Memory B cell (primary cell): ENCODE measurements at regions not wholly inside any gene's neighbourhood (a gene's known extent, or its start where the extent isn't known, plus 50 kb on each side); places are given as distances from the start of the nearest gene placed in this dataset.

Experiments
- ATAC-seq: fragments of 150-1000 bp; cut with Tn5 transposase; 2 replicates; pipeline ENCODE4 v1.10.0; 2021; ENCODE audit warnings: low read depth, mild to moderate bottlenecking, moderate library complexity
- DNase-seq, 2 donors: peaks; one replicate each; pipeline ENCODE4 v3.0.0; 2022; ENCODE audit warnings: low spot score in 2 of 2
- H3K27ac Mint-ChIP-seq: one replicate; pipeline ENCODE4 v1.8.0; 2022; ENCODE audit warnings: mild to moderate bottlenecking, moderate library complexity, mixed read lengths
- H3K27me3 Mint-ChIP-seq: one replicate; pipeline ENCODE4 v1.8.0; 2022; ENCODE audit warnings: mixed read lengths
- H3K36me3 Mint-ChIP-seq: one replicate; pipeline ENCODE4 v1.8.0; 2022; ENCODE audit warnings: mild to moderate bottlenecking, mixed read lengths
- H3K4me1 Mint-ChIP-seq: one replicate; pipeline ENCODE4 v1.8.0; 2022; ENCODE audit warnings: mixed read lengths
- H3K4me3 Mint-ChIP-seq: one replicate; pipeline ENCODE4 v1.8.0; 2022; ENCODE audit warnings: mild to moderate bottlenecking, moderate library complexity, mixed read lengths
- H3K9me3 Mint-ChIP-seq: one replicate; pipeline ENCODE4 v1.8.0; 2022; ENCODE audit warnings: mixed read lengths

- Mint-ChIP-seq H3K27ac (no peak overlapping the region), H3K36me3 (no peaks in the 10 kb centered on the region), H3K27me3 (peaks cover 16% of the 10 kb centered on the region), H3K4me3 (no peak overlapping the region), H3K9me3 (peaks cover 2% of the 10 kb centered on the region), H3K4me1 (peaks cover 5% of the 10 kb centered on the region)
- ATAC-seq = no peak
- DNase-seq = no peak
These were observed 315.5 kb upstream of the ARID1B start for GRCh38 chr6:156461647-156462046.

DNA sequence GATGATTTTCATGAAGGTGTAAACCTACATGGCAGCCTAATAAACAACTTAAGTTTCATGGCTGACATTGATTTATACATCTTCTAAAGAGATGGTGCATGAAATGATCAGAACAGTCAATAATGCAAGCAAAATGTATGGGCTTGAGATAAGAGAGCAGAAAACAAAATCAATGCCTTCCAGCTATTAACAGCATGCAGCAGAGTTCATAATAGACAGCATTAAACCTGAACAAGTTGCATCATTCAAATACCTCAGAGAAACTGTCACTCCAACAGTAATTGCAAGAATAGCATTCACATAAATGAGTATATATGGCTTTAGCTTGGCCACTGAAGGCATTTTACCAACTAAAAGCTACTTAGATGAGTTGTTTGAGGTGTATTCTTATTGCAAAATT lies 319.6 kb upstream of the ARID1B start:
- ATAC-seq = no peak
- Mint-ChIP-seq H3K4me1 (peaks cover 2% of the 10 kb centered on the region), H3K9me3 (no peaks in the 10 kb centered on the region), H3K27ac (no peak overlapping the region), H3K27me3 (peaks cover 8% of the 10 kb centered on the region), H3K36me3 (peaks cover 2% of the 10 kb centered on the region), H3K4me3 (no peak overlapping the region)
- no peak for DNase-seq

DNA sequence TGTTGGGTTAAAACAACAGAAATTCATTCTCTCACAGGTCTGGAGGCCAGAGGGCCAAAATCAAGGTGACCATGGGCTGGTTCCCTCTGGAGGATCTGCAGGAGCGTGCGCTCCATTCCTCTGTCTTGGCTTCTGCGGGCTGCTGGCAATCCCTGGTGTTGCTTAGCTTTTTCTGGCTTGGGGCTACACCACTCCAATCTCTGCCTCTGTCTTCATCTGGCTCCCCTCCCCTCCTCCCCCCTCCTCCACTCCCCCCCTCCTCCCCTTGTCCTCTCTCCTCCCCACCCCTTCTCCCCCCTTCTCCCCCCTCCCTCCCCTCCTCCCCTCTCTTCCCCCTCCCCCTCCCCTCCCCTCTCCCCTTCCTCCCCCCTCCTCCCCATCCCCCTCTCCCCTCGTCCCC lies 321.3 kb upstream of the ARID1B start:
- DNase-seq (no peak), ATAC-seq (no peak)
- H3K4me3 Mint-ChIP-seq = no peak overlapping the region
- H3K27me3 Mint-ChIP-seq = peaks cover 4% of the 10 kb centered on the region
- no peak overlapping the region for H3K27ac Mint-ChIP-seq
- H3K4me1 Mint-ChIP-seq = peaks cover 2% of the 10 kb centered on the region
- H3K9me3 Mint-ChIP-seq = no peaks in the 10 kb centered on the region
- H3K36me3 Mint-ChIP-seq = peaks cover 2% of the 10 kb centered on the region

DNA sequence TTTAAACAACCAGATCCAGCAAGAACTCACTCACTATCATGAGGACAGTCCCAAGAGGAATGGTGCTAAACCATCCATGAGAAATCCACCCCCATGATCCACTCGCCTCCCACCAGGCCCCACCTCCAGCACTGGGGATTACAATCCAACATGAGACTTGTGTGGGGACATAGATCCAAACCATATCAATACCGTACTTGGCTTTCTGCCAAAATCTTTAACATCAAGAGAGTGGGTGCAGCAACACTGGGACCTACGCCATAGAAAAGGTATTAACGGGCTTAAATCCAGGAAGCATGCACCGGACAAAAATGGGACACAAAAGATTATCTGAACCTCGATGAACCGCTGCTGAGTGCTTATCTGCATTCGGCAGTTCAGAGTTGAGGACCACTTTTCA lies 322.3 kb upstream of the ARID1B start:
- H3K36me3 Mint-ChIP-seq = peaks cover 2% of the 10 kb centered on the region

DNA sequence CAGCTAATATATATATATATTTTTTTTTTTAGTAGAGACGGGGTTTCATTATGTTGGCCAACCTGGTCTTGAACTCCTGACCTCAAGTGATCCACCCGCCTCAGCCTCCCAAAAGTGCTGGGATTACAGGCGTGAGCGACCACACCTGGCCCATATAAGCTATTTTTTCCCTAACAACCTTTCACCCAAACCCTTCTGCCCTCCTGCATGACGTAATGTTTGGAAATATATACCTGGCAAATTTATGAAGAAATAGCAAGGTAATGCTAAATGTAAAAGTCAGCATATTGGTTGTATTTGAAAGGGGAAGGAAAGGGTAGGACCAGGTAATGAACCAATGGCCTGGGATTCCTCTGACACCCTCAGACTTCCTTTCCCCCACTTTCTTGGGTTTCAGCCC lies 325.5 kb upstream of the ARID1B start:
- H3K4me1 Mint-ChIP-seq = peaks cover 6% of the 10 kb centered on the region
- DNase-seq = no peak
- no peak for ATAC-seq
- no peak overlapping the region for H3K27ac Mint-ChIP-seq
- no peaks in the 10 kb centered on the region for H3K9me3 Mint-ChIP-seq
- peaks cover 2% of the 10 kb centered on the region for H3K36me3 Mint-ChIP-seq
- H3K27me3 Mint-ChIP-seq = peaks cover 4% of the 10 kb centered on the region
- no peak overlapping the region for H3K4me3 Mint-ChIP-seq

More for the DNA sequence above, 322.3 kb upstream of the ARID1B start:
- Mint-ChIP-seq H3K4me1 (peaks cover 6% of the 10 kb centered on the region), H3K4me3 (no peak overlapping the region), H3K27ac (no peak overlapping the region), H3K27me3 (peaks cover 4% of the 10 kb centered on the region), H3K9me3 (no peaks in the 10 kb centered on the region)
- ATAC-seq = no peak
- DNase-seq = no peak

GRCh38 chr6:156451088-156451487 lies 326.1 kb upstream of the ARID1B start:
- no peaks in the 10 kb centered on the region for H3K9me3 Mint-ChIP-seq
- no peak for DNase-seq
- peaks cover 6% of the 10 kb centered on the region for H3K4me1 Mint-ChIP-seq
- no peak for ATAC-seq
- H3K27me3 Mint-ChIP-seq = peaks cover 4% of the 10 kb centered on the region
- H3K36me3 Mint-ChIP-seq = peaks cover 2% of the 10 kb centered on the region
- no peak overlapping the region for H3K27ac Mint-ChIP-seq
- no peak overlapping the region for H3K4me3 Mint-ChIP-seq

- H3K27me3 Mint-ChIP-seq = peaks cover 4% of the 10 kb centered on the region
- no peak for ATAC-seq
- no peak overlapping the region for H3K4me3 Mint-ChIP-seq
- H3K4me1 Mint-ChIP-seq = peaks cover 6% of the 10 kb centered on the region
- H3K27ac Mint-ChIP-seq = no peak overlapping the region
- H3K9me3 Mint-ChIP-seq = no peaks in the 10 kb centered on the region
- no peak for DNase-seq
- peaks cover 2% of the 10 kb centered on the region for H3K36me3 Mint-ChIP-seq
These were observed 326.8 kb upstream of the ARID1B start for GRCh38 chr6:156450421-156450820.

- H3K27me3 Mint-ChIP-seq = peaks cover 6% of the 10 kb centered on the region
- no peak for DNase-seq
- no peak for ATAC-seq
- H3K36me3 Mint-ChIP-seq = peaks cover 2% of the 10 kb centered on the region
- peaks cover 4% of the 10 kb centered on the region for H3K4me1 Mint-ChIP-seq
- H3K9me3 Mint-ChIP-seq = peaks cover 1% of the 10 kb centered on the region
- H3K4me3 Mint-ChIP-seq = no peak overlapping the region
- H3K27ac Mint-ChIP-seq = no peak overlapping the region
These were observed 327.6 kb upstream of the ARID1B start for GRCh38 chr6:156449569-156449968.

- Mint-ChIP-seq H3K27ac (no peak overlapping the region), H3K4me3 (no peak overlapping the region), H3K9me3 (peaks cover 1% of the 10 kb centered on the region), H3K27me3 (peaks cover 7% of the 10 kb centered on the region), H3K4me1 (peaks cover 3% of the 10 kb centered on the region), H3K36me3 (peaks cover 1% of the 10 kb centered on the region)
- ATAC-seq (no peak), DNase-seq (no peak)
These were observed 328.1 kb upstream of the ARID1B start for GRCh38 chr6:156449128-156449527.

DNA sequence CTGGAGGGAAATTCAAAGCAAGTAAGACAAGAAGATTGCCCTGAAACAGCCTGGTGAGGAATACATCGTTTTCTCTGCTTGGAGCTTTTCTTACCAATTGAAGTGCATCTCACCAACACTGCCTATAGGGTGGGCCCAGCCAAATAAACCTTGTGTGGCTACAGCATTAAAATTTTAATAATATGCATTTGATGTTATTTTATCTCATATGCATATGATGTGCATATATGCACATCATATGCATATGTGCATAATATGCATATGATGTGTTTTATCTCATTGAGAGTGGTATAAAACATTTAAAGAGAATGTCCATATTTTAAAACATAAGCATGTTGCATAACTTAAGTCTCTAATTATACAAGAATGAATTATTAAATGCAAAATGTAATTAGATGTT lies 328.6 kb upstream of the ARID1B start:
- Mint-ChIP-seq H3K36me3 (no peaks in the 10 kb centered on the region), H3K4me1 (peaks cover 3% of the 10 kb centered on the region)
- no peak for ATAC-seq

DNA sequence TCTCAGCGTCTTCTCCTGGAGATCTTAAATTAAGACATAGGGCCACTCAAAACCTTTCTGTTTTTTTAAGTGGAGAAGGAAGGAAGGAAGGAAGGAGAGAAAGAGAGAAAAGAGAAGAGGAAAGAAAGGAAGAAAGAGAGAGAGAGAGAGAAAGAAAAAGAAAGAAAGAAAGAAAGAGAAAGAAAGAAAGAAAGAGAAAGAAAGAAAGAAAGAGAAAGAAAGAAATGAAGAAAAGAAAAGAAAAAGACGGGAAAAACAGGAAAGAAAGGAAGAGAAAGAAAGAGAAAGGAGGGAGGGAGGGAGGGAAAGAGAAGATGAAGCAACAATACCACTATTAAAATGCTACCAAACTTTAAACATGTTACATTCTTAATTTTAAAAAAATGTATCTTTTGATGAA lies 336.5 kb upstream of the ARID1B start:
- no peak overlapping the region for H3K4me3 Mint-ChIP-seq
- H3K9me3 Mint-ChIP-seq = peaks cover 3% of the 10 kb centered on the region
- no peaks in the 10 kb centered on the region for H3K4me1 Mint-ChIP-seq
- DNase-seq (no peak), ATAC-seq (no peak)
- H3K36me3 Mint-ChIP-seq = peaks cover 4% of the 10 kb centered on the region
- H3K27ac Mint-ChIP-seq = no peak overlapping the region
- H3K27me3 Mint-ChIP-seq = peaks cover 6% of the 10 kb centered on the region

More for the DNA sequence above, 328.6 kb upstream of the ARID1B start:
- no peak overlapping the region for H3K27ac Mint-ChIP-seq
- no peak overlapping the region for H3K4me3 Mint-ChIP-seq
- peaks cover 1% of the 10 kb centered on the region for H3K9me3 Mint-ChIP-seq
- no peak for DNase-seq
- H3K27me3 Mint-ChIP-seq = peaks cover 5% of the 10 kb centered on the region

- ATAC-seq (no peak), DNase-seq (no peak)
- Mint-ChIP-seq H3K4me1 (no peaks in the 10 kb centered on the region), H3K9me3 (peaks cover 1% of the 10 kb centered on the region), H3K27ac (no peak overlapping the region), H3K36me3 (peaks cover 4% of the 10 kb centered on the region), H3K4me3 (no peak overlapping the region), H3K27me3 (peaks cover 1% of the 10 kb centered on the region)
These were observed 338.7 kb upstream of the ARID1B start for GRCh38 chr6:156438350-156438923.

DNA sequence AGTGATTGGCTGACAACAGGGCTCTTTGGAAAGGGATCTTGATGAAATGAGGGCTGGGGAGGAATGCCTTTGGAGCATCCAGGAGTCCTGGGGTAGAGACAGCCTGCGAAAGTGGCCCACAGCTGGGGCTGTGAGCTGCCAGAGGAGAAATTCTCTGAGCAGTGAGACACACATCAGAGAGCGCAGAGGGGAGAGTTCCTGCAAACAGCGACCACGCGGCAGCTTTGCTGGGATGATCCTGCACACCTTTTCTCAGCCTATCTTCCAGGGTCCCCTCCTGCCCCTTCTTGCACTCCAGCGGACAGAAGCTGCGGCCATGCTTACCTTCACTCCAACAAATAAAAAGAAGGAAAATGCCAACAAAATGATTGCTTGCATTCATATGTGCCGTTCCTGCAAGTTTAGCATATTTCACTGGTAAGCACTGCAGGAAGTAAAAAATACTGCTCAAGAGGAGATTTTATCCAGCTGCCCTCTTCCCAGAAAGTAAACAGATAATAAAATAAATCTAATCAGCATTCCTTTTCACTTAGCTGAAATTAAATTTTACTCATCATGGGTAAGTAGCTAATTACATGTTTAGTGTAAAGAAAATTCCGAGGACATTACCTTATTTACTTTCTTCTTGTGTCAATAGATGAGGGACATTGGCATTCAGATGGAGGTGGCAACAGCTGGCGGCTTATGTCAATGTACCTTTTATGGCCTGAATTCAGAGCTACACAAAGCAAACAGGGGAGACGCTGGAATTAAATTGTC lies 339.9 kb upstream of the ARID1B start:
- no peaks in the 10 kb centered on the region for H3K4me1 Mint-ChIP-seq
- H3K27me3 Mint-ChIP-seq = peaks cover 1% of the 10 kb centered on the region
- H3K9me3 Mint-ChIP-seq = peaks cover 1% of the 10 kb centered on the region
- H3K36me3 Mint-ChIP-seq = peaks cover 4% of the 10 kb centered on the region
- DNase-seq (no peak), ATAC-seq (no peak)
- no peak overlapping the region for H3K27ac Mint-ChIP-seq
- no peak overlapping the region for H3K4me3 Mint-ChIP-seq

- no peak for DNase-seq
- no peak overlapping the region for H3K27ac Mint-ChIP-seq
- ATAC-seq = no peak
- no peaks in the 10 kb centered on the region for H3K36me3 Mint-ChIP-seq
- no peaks in the 10 kb centered on the region for H3K9me3 Mint-ChIP-seq
- peaks cover 2% of the 10 kb centered on the region for H3K4me1 Mint-ChIP-seq
- no peaks in the 10 kb centered on the region for H3K27me3 Mint-ChIP-seq
- no peak overlapping the region for H3K4me3 Mint-ChIP-seq
These were observed 342.4 kb upstream of the ARID1B start for GRCh38 chr6:156434795-156435190.
